Thyroid gland (tissue), 4 donors: ENCODE measurements at regions not wholly inside any gene's neighbourhood (a gene's known extent, or its start where the extent isn't known, plus 50 kb on each side); places are given as distances from the start of the nearest gene placed in this dataset.

Experiments
- DNase-seq, 2 donors: peaks; one replicate each; pipeline ENCODE4 v3.0.0-alpha.2; 2019
- H3K27ac ChIP-seq, 3 donors: fragments of 200-600 bp; sonication (generic); 1 replicate in 2 of 3; 2 replicates in 1 of 3; pipeline ENCODE4 v1.5.1; 2016 to 2019; ENCODE audit warnings: mild to moderate bottlenecking in 1 of 3, moderate library complexity in 1 of 3
- H3K27me3 ChIP-seq: fragments of 200-600 bp; sonication (generic); one replicate; pipeline ENCODE4 v1.5.1; 2019
- H3K36me3 ChIP-seq, 2 donors: fragments of 200-600 bp; sonication (generic); one replicate each; pipeline ENCODE4 v1.5.1; 2016 to 2019
- H3K4me1 ChIP-seq, 2 donors: fragments of 200-600 bp; sonication (generic); one replicate each; pipeline ENCODE4 v1.5.1; 2017 to 2019
- H3K4me3 ChIP-seq, 3 donors: fragments of 200-600 bp; sonication (generic); replicated peaks in 1 of 3; 1 replicate in 2 of 3; 2 replicates in 1 of 3; pipeline ENCODE4 v1.5.1; 2016; ENCODE audit warnings: mild to moderate bottlenecking in 1 of 3
- H3K9me3 ChIP-seq: fragments of 200-600 bp; sonication (generic); one replicate; pipeline ENCODE4 v1.5.1; 2017
- POLR2A ChIP-seq, 2 donors: fragments of 450-650 bp; IDR thresholded peaks; one replicate each; pipeline ENCODE4 v1.6.1; 2017; ENCODE audit warnings: antibody characterized with exemption in 2 of 2, mild to moderate bottlenecking in 2 of 2, moderate library complexity in 1 of 2
- WGBS, 2 donors: methylation state at CpG; one replicate each; pipeline ENCODE4 v1.1.5; 2017; 5-methylcytosine and 5-hydroxymethylcytosine counted together
- intact Hi-C: fragments of 100-400 bp; cut with DNase I; formaldehyde crosslinking; loops from one replicate; pipeline ENCODE4 v1.15.1; 2023
- TF ChIP-seq, protein P1 (sequence below), 6 experiments: fragments of 200-600 bp in 3 of 6; fragments of 450-650 bp in 3 of 6; sonication (generic) in 3 of 6; IDR thresholded peaks; one replicate each; pipeline ENCODE4 v1.5.1; 2016 to 2019; ENCODE audit warnings: antibody characterized with exemption in 6 of 6, mild to moderate bottlenecking in 2 of 6, inconsistent platforms in 1 of 6, moderate library complexity in 1 of 6

GRCh38 chr10:43876976-43877375 is 228.3 kb upstream of the ZNF32 start:
- Histone ChIP-seq H3K9me3 (no peaks in the 10 kb centered on the region), H3K27ac (no peak overlapping the region), H3K27me3 (no peaks in the 10 kb centered on the region), H3K4me1 (no peaks in the 10 kb centered on the region), H3K4me3 (no peak overlapping the region), H3K36me3 (no peaks in the 10 kb centered on the region)
- no peak for DNase-seq
- WGBS, 2 donors: 93 to 94% methylated on average over 7 of the region's 7 CpGs
- no peak for TF ChIP-seq POLR2A (IDR thresholded peaks at IDR 0.05)
- TF ChIP-seq, protein P1, sequence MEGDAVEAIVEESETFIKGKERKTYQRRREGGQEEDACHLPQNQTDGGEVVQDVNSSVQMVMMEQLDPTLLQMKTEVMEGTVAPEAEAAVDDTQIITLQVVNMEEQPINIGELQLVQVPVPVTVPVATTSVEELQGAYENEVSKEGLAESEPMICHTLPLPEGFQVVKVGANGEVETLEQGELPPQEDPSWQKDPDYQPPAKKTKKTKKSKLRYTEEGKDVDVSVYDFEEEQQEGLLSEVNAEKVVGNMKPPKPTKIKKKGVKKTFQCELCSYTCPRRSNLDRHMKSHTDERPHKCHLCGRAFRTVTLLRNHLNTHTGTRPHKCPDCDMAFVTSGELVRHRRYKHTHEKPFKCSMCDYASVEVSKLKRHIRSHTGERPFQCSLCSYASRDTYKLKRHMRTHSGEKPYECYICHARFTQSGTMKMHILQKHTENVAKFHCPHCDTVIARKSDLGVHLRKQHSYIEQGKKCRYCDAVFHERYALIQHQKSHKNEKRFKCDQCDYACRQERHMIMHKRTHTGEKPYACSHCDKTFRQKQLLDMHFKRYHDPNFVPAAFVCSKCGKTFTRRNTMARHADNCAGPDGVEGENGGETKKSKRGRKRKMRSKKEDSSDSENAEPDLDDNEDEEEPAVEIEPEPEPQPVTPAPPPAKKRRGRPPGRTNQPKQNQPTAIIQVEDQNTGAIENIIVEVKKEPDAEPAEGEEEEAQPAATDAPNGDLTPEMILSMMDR (IDR thresholded peaks at IDR 0.05): no peak
- intact Hi-C loops: no loop called here

- no peak overlapping the region for H3K4me3 ChIP-seq
- no peaks in the 10 kb centered on the region for H3K27me3 ChIP-seq
- intact Hi-C loops: no loop called here
- H3K36me3 ChIP-seq: no peaks in the 10 kb centered on the region
- DNase-seq: no peak
- WGBS, 2 donors: 59 to 60% methylated on average over 10 of the region's 10 CpGs
- no peaks in the 10 kb centered on the region for H3K4me1 ChIP-seq
- no peaks in the 10 kb centered on the region for H3K9me3 ChIP-seq
- TF ChIP-seq, protein P1 (IDR thresholded peaks at IDR 0.05): no peak
- TF ChIP-seq POLR2A (IDR thresholded peaks at IDR 0.05): no peak
- no peak overlapping the region for H3K27ac ChIP-seq
Measured at GRCh38 chr10:43874984-43875383, 226.3 kb upstream of the ZNF32 start.

- TF ChIP-seq, protein P1 (IDR thresholded peaks at IDR 0.05): no peak
- TF ChIP-seq POLR2A (IDR thresholded peaks at IDR 0.05): no peak
- Histone ChIP-seq H3K36me3 (no peaks in the 10 kb centered on the region), H3K4me1 (peaks cover 0 to under 1% of the 10 kb centered on the region in 2 donors), H3K4me3 (no peak overlapping the region), H3K9me3 (no peaks in the 10 kb centered on the region), H3K27me3 (no peaks in the 10 kb centered on the region), H3K27ac (no peak overlapping the region)
- DNase-seq: no peak
- intact Hi-C loops: no loop called here
- WGBS, 2 donors: 94 to 96% methylated on average over 5 of the region's 5 CpGs
Measured at GRCh38 chr10:43873717-43874116, 225.0 kb upstream of the ZNF32 start.

GRCh38 chr10:43872644-43873043 is 224.0 kb upstream of the ZNF32 start:
- 89 to 93% methylated on average over 6 of the region's 6 CpGs for WGBS, 2 donors
- intact Hi-C loops: no loop called here
- no peak for DNase-seq
- H3K27ac ChIP-seq: no peak overlapping the region
- H3K4me1 ChIP-seq: peaks cover 0 to 5% of the 10 kb centered on the region in 2 donors
- no peak overlapping the region for H3K4me3 ChIP-seq
- no peaks in the 10 kb centered on the region for H3K9me3 ChIP-seq
- no peaks in the 10 kb centered on the region for H3K36me3 ChIP-seq
- no peaks in the 10 kb centered on the region for H3K27me3 ChIP-seq
- no peak for TF ChIP-seq POLR2A (IDR thresholded peaks at IDR 0.05)
- TF ChIP-seq, protein P1 (IDR thresholded peaks at IDR 0.05): no peak

DNA sequence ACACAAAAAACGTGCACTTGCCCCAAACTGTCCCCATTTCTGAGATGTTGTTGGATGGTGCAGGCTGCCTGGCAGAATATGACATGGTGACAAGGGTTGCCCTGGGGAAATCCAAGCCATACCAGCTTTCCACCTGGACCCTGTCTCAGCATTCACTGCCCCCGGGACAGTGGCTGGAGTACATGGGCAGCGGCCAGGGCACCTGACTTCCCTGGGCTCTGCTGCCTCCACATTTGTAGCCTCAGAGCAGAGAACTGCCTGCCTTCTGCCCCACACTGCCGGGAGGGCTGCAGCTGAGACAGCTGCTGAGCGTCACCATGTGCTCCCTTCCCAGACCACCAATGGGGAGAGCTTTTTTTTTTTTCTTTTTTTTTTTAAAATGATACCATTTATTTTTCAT is 222.9 kb upstream of the ZNF32 start:
- Histone ChIP-seq H3K4me3 (no peak overlapping the region), H3K27me3 (no peaks in the 10 kb centered on the region), H3K27ac (no peak overlapping the region), H3K36me3 (no peaks in the 10 kb centered on the region), H3K4me1 (peaks cover 0 to 5% of the 10 kb centered on the region in 2 donors), H3K9me3 (no peaks in the 10 kb centered on the region)
- DNase-seq: no peak
- TF ChIP-seq POLR2A (IDR thresholded peaks at IDR 0.05): no peak
- TF ChIP-seq, protein P1 (IDR thresholded peaks at IDR 0.05): no peak
- intact Hi-C loops: no loop called here
- WGBS, 2 donors: 71 to 89% methylated on average over 5 of the region's 5 CpGs
